Liver (tissue), 7 donors: ENCODE measurements at regions not wholly inside any gene's neighbourhood (a gene's known extent, or its start where the extent isn't known, plus 50 kb on each side); places are given as distances from the start of the nearest gene placed in this dataset.

Source experiments
- DNase-seq: peaks from one replicate; pipeline ENCODE4 v3.0.0-alpha.2; 2017; ENCODE audit warnings: low spot score
- H3K27ac ChIP-seq, 2 donors: one replicate each; pipeline ENCODE4 v1.7.0; 2013; ENCODE audit warnings: inconsistent platforms in 2 of 2, low read length in 2 of 2, control low read depth in 1 of 2, low read depth in 1 of 2, mild to moderate bottlenecking in 1 of 2
- H3K27me3 ChIP-seq, 4 donors: one replicate each; pipeline versions ENCODE4 v1.6.1 to v1.7.0; 2013; ENCODE audit warnings: low read length in 3 of 4, inconsistent platforms in 1 of 4, mild to moderate bottlenecking in 1 of 4, moderate library complexity in 1 of 4; ENCODE audit not compliant: control insufficient read depth in 4 of 4, insufficient read depth in 4 of 4
- H3K36me3 ChIP-seq, 4 donors: one replicate each; pipeline versions ENCODE4 v1.6.1 to v1.7.0; 2013; ENCODE audit warnings: low read length in 3 of 4, mild to moderate bottlenecking in 3 of 4, low read depth in 1 of 4, moderate library complexity in 1 of 4; ENCODE audit not compliant: control insufficient read depth in 4 of 4, insufficient read depth in 3 of 4
- H3K4me1 ChIP-seq, 4 donors: one replicate each; pipeline versions ENCODE4 v1.6.1 to v1.7.0; 2013; ENCODE audit warnings: low read length in 3 of 4, mild to moderate bottlenecking in 3 of 4, moderate library complexity in 1 of 4; ENCODE audit not compliant: control insufficient read depth in 4 of 4, insufficient read depth in 4 of 4
- H3K4me3 ChIP-seq, 3 donors: one replicate each; pipeline versions ENCODE4 v1.6.1 to v1.7.0; 2013; ENCODE audit warnings: low read length in 3 of 3, control low read depth in 1 of 3, low read depth in 1 of 3, mild to moderate bottlenecking in 1 of 3
- H3K9ac ChIP-seq, 2 donors: one replicate each; pipeline ENCODE4 v1.7.0; 2013; ENCODE audit warnings: low read length in 2 of 2, mild to moderate bottlenecking in 2 of 2, moderate library complexity in 2 of 2, control low read depth in 1 of 2, low read depth in 1 of 2
- H3K9me3 ChIP-seq, 4 donors: one replicate each; pipeline versions ENCODE4 v1.6.1 to v1.7.0; 2013; ENCODE audit warnings: low read length in 3 of 4; ENCODE audit not compliant: control insufficient read depth in 4 of 4
- ATF3 ChIP-seq: IDR thresholded peaks from 2 replicates; pipeline ENCODE4 v1.6.1; 2016; ENCODE audit warnings: antibody characterized with exemption
- EGR1 ChIP-seq, 2 donors: IDR thresholded peaks; 2 replicates each; pipeline ENCODE4 v1.6.1; 2016 to 2018; ENCODE audit warnings: antibody characterized with exemption in 2 of 2, low read depth in 2 of 2
- FOXA1 ChIP-seq: IDR thresholded peaks from 2 replicates; pipeline ENCODE4 v1.6.1; 2016; ENCODE audit warnings: antibody characterized with exemption
- FOXA2 ChIP-seq: IDR thresholded peaks from 2 replicates; pipeline ENCODE4 v1.6.1; 2016; ENCODE audit warnings: antibody characterized with exemption
- GABPA ChIP-seq, 2 donors: IDR thresholded peaks in 1 of 2; conservative IDR thresholded peaks in 1 of 2; 2 replicates each; pipeline ENCODE4 v1.6.1; 2016; ENCODE audit warnings: antibody characterized with exemption in 2 of 2, mild to moderate bottlenecking in 1 of 2, moderate library complexity in 1 of 2
- HNF4A ChIP-seq, 2 donors: conservative IDR thresholded peaks; 2 replicates each; pipeline ENCODE4 v1.6.1; 2016; ENCODE audit warnings: antibody characterized with exemption in 2 of 2, mild to moderate bottlenecking in 2 of 2
- HNF4G ChIP-seq: IDR thresholded peaks from 2 replicates; pipeline ENCODE4 v1.6.1; 2016; ENCODE audit warnings: antibody characterized with exemption
- JUND ChIP-seq, 2 donors: IDR thresholded peaks; 2 replicates each; pipeline ENCODE4 v1.6.1; 2016; ENCODE audit warnings: antibody characterized with exemption in 2 of 2
- REST ChIP-seq: IDR thresholded peaks from 2 replicates; pipeline ENCODE4 v1.6.1; 2016; ENCODE audit warnings: antibody characterized with exemption, mild to moderate bottlenecking
- RXRA ChIP-seq, 2 donors: IDR thresholded peaks; 2 replicates each; pipeline ENCODE4 v1.6.1; 2017 to 2018; ENCODE audit warnings: antibody characterized with exemption in 2 of 2, mild to moderate bottlenecking in 1 of 2
- SP1 ChIP-seq: IDR thresholded peaks from 2 replicates; pipeline ENCODE4 v1.6.1; 2018; ENCODE audit warnings: antibody characterized with exemption, mild to moderate bottlenecking
- TAF1 ChIP-seq: conservative IDR thresholded peaks from 2 replicates; pipeline ENCODE4 v1.6.1; 2016; ENCODE audit warnings: antibody characterized with exemption, mild to moderate bottlenecking
- YY1 ChIP-seq: IDR thresholded peaks from 2 replicates; pipeline ENCODE4 v1.6.1; 2016; ENCODE audit warnings: antibody characterized with exemption, mild to moderate bottlenecking
- WGBS: extraction: QIAGEN DNeasy Blood & Tissue Kit; methylation state at CpG from one replicate; pipeline ENCODE4 v1.1.7; 2013; 5-methylcytosine and 5-hydroxymethylcytosine counted together
- TF ChIP-seq, protein P1 (sequence below): IDR thresholded peaks from 2 replicates; pipeline ENCODE4 v1.6.1; 2016; ENCODE audit warnings: antibody characterized with exemption
- TF ChIP-seq, protein P2 (sequence below): IDR thresholded peaks from 2 replicates; pipeline ENCODE4 v1.6.1; 2016; ENCODE audit warnings: antibody characterized with exemption
- donor health status: healthy.
- donor health status: healthy.
- donor health status: healthy.
- donor health status: healthy.

DNA sequence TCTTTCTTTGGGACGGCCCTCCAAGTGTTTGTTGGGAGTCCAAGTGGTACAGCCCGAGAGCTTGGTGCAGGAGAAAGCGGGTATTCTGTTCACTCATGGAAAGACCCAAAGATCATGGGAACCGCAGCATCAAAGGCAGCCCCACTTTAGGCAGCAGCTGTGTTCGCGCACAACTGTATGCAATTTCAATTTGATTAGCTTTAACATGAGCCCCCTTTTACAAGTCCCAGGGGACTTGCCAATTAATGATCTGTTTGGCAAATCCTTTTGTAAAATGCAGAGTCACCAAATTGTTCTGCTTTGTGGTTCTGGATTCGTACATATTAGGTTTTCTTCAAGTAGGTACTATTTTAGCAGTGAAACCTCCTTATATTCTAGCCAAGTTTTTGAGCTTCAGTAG is 217.7 kb downstream of the AACS start:
- Histone ChIP-seq H3K4me1 (no peaks in the 10 kb centered on the region), H3K27me3 (peaks cover 0 to 4% (median 1%) of the 10 kb centered on the region in 4 donors), H3K9me3 (no peaks in the 10 kb centered on the region), H3K4me3 (no peak overlapping the region), H3K9ac (no peak overlapping the region), H3K27ac (no peak overlapping the region), H3K36me3 (no peaks in the 10 kb centered on the region)
- TF ChIP-seq, protein P1, sequence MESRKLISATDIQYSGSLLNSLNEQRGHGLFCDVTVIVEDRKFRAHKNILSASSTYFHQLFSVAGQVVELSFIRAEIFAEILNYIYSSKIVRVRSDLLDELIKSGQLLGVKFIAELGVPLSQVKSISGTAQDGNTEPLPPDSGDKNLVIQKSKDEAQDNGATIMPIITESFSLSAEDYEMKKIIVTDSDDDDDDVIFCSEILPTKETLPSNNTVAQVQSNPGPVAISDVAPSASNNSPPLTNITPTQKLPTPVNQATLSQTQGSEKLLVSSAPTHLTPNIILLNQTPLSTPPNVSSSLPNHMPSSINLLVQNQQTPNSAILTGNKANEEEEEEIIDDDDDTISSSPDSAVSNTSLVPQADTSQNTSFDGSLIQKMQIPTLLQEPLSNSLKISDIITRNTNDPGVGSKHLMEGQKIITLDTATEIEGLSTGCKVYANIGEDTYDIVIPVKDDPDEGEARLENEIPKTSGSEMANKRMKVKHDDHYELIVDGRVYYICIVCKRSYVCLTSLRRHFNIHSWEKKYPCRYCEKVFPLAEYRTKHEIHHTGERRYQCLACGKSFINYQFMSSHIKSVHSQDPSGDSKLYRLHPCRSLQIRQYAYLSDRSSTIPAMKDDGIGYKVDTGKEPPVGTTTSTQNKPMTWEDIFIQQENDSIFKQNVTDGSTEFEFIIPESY, result no peak
- TF ChIP-seq YY1 (no peak), EGR1 (IDR thresholded peaks at IDR 0.05; ENCODE audit: low read depth in 2 of 2) (no peak), GABPA (IDR thresholded peaks at IDR 0.05 in 1 of 2, conservative IDR thresholded peaks at IDR 0.05 in 1 of 2) (no peak), HNF4A (conservative IDR thresholded peaks at IDR 0.05) (no peak), HNF4G (no peak), SP1 (no peak), FOXA1 (no peak), TAF1 (no peak), FOXA2 (no peak)
- TF ChIP-seq, protein P2, sequence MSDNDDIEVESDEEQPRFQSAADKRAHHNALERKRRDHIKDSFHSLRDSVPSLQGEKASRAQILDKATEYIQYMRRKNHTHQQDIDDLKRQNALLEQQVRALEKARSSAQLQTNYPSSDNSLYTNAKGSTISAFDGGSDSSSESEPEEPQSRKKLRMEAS, result no peak
- 81% methylated on average over 7 of the region's 7 CpGs for WGBS
- DNase-seq, result no peak

GRCh38 chr12:125283521-125283920 is 218.3 kb downstream of the AACS start:
- Histone ChIP-seq H3K4me1 (no peaks in the 10 kb centered on the region), H3K36me3 (no peaks in the 10 kb centered on the region), H3K27me3 (peaks cover 0 to 4% (median 1%) of the 10 kb centered on the region in 4 donors), H3K27ac (no peak overlapping the region), H3K4me3 (no peak overlapping the region), H3K9ac (no peak overlapping the region), H3K9me3 (no peaks in the 10 kb centered on the region)
- WGBS, result 60% methylated on average over 9 of the region's 9 CpGs
- TF ChIP-seq TAF1 (no peak), HNF4A (conservative IDR thresholded peaks at IDR 0.05) (no peak), JUND (IDR thresholded peaks at IDR 0.05) (no peak), REST (no peak), ATF3 (no peak), HNF4G (no peak), YY1 (no peak), FOXA1 (no peak), RXRA (IDR thresholded peaks at IDR 0.05) (no peak), EGR1 (IDR thresholded peaks at IDR 0.05; ENCODE audit: low read depth in 2 of 2) (no peak), SP1 (no peak)
- TF ChIP-seq, protein P1, result no peak
- TF ChIP-seq, protein P2, result no peak
- DNase-seq, result no peak
